Hepatocyte (in vitro differentiated cells): ENCODE measurements at regions not wholly inside any gene's neighbourhood (a gene's known extent, or its start where the extent isn't known, plus 50 kb on each side); places are given as distances from the start of the nearest gene placed in this dataset.

Experiments
- EZH2 ChIP-seq: fragments of 200-600 bp; sonication (generic); IDR thresholded peaks from 2 replicates; pipeline ENCODE4 v1.6.1; 2016; ENCODE audit warnings: antibody characterized with exemption, mild to moderate bottlenecking, borderline replicate concordance
- EZH2phosphoT487 ChIP-seq: fragments of 200-600 bp; sonication (generic); IDR thresholded peaks from one replicate; pipeline ENCODE4 v1.6.1; 2018; ENCODE audit warnings: antibody characterized with exemption, mild to moderate bottlenecking, low read depth, moderate library complexity; ENCODE audit not compliant: unreplicated experiment, severe bottlenecking
- TF ChIP-seq, protein P1 (sequence below): fragments of 200-600 bp; sonication (generic); IDR thresholded peaks from 2 replicates; pipeline ENCODE4 v1.5.1; 2016; ENCODE audit warnings: antibody characterized with exemption, mild to moderate bottlenecking; ENCODE audit not compliant: poor library complexity

DNA sequence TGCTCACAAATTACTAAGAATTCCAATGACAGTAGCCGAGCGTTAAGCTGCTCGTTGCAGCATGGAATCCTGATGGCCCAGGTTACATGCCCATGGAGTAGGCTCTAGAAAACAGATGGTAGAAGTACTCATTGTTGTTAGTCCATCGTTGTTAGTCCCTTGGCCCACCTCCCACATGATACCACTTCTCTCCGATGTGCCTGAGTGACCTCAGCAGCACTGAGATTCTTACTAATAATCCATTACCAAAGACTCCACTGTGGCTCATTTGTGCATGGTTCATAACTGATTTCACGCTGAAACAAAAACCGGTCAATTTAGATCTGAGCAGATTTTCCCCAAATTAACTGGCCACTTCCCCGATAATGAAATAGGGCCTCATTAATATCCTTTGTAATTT, 772.3 kb upstream of the CXADR start:
- TF ChIP-seq, protein P1, sequence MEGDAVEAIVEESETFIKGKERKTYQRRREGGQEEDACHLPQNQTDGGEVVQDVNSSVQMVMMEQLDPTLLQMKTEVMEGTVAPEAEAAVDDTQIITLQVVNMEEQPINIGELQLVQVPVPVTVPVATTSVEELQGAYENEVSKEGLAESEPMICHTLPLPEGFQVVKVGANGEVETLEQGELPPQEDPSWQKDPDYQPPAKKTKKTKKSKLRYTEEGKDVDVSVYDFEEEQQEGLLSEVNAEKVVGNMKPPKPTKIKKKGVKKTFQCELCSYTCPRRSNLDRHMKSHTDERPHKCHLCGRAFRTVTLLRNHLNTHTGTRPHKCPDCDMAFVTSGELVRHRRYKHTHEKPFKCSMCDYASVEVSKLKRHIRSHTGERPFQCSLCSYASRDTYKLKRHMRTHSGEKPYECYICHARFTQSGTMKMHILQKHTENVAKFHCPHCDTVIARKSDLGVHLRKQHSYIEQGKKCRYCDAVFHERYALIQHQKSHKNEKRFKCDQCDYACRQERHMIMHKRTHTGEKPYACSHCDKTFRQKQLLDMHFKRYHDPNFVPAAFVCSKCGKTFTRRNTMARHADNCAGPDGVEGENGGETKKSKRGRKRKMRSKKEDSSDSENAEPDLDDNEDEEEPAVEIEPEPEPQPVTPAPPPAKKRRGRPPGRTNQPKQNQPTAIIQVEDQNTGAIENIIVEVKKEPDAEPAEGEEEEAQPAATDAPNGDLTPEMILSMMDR = no peak
- TF ChIP-seq EZH2phosphoT487 (no peak), EZH2 (no peak)
